AG09319 (cell line): ENCODE measurements at regions not wholly inside any gene's neighbourhood (a gene's known extent, or its start where the extent isn't known, plus 50 kb on each side); places are given as distances from the start of the nearest gene placed in this dataset.

ENCODE experiments used
- DNase-seq: peaks from one replicate; pipeline ENCODE4 v3.0.0-alpha.2; 2010; ENCODE audit warnings: low read depth; ENCODE audit errors: extremely low read depth
- CTCF ChIP-seq: IDR thresholded peaks from 2 replicates; pipeline ENCODE4 v1.5.1; 2011; ENCODE audit warnings: low read depth, mild to moderate bottlenecking, inconsistent platforms, low read length, moderate library complexity

DNA sequence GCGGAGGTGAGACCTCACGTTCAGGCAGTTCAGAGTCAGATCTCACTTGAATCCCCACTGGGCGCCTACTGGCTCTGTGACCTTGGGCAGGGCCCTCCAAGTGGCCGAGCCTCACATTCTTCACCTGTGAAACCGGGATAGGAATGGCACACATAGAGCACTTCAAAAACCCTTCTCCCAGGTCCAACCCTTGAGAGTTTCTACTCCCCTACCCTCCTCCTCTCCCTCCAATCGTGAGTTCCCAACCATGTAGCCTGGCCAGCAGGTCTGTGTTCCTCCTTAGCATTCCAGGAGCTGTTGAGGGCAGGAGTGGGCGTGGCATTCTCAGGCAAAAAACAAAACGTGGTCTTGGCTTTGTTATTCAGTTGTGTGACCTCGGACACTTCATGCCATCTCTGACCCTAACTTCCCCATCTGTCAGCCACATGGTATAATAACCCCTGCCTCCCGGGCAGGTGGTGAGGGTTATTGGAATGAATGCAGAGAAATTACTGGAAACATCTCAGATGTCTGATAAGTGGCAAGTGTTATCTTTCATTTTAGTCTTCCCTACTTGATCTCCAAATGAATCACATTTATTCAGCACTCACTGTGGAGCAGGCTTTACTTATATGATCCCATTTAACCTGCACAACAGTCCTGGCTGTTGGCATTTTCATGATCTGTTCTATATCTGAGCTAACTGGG is 112.8 kb upstream of the BOD1 start:
- no peak for DNase-seq
- no peak for TF ChIP-seq CTCF

GRCh38 chr5:173730632-173731298 is 114.3 kb upstream of the BOD1 start:
- DNase-seq: no peak
- no peak for TF ChIP-seq CTCF

DNA sequence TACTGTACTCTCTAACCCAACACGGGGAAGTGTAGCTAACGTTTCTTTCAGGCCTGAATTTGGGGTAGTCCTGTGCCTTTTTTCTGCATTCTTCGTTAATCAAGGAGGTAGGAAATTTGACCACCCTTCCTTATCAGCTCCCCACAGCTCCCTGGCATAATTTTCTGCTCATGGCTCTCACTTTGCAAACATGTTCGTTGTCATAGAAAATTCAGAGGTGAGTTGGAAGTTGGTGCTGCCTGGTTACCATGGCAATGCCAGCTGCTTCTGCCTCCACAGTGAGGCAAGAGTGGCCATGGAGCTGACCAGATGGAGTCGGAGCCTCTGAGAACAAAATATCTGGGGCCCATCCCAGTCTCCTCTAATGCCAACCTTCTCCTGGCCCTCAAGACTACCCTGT is 116.6 kb upstream of the BOD1 start:
- DNase-seq: no peak
- no peak for TF ChIP-seq CTCF

DNA sequence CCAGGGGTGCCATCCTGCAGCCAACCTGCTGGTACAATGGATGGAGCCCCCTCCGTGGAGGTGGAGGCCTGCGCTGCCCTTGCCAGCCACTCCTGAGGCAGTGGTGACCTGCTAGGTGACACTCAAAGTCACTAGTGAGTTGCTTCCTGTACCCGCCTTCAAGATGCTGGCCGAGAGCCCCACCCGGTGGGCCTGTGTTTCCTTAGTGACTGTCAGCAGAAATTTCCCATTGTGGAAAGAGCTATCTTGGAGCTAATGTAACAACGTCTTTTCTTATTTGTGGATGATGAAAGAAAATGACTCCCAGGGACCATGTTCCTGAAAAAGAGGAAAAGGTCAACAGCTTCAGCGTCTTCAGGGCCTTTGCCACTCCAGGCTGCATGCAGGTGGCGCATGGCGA is 117.0 kb upstream of the BOD1 start:
- TF ChIP-seq CTCF: no peak
- DNase-seq: no peak

- TF ChIP-seq CTCF: no peak
- DNase-seq: no peak
Measured at GRCh38 chr5:173733831-173734501, 117.5 kb upstream of the BOD1 start.

DNA sequence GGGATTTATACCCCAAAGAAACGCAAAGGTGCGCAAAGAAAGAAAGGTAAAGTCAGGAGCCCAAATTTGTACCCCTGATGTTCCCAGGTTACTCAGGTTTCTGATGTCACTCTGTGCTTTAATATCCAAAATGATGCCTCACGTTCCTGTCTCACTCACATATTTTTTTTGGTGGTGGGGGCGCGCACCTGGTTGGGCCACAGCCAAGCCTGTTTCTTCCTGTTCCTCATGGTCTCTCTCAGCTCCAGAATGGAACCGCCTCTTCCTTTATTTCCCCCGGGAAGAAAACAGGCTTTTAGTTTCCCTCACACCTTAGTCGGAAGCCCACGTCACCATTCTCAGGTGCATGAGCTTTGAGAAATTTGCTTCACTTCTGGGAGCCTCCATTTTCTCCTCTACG is 118.3 kb upstream of the BOD1 start:
- TF ChIP-seq CTCF: no peak

GRCh38 chr5:173735184-173735583 is 118.7 kb upstream of the BOD1 start:
- no peak for TF ChIP-seq CTCF

More for the DNA sequence above, 118.3 kb upstream of the BOD1 start:
- DNase-seq: no peak

More at GRCh38 chr5:173735184-173735583, 118.7 kb upstream of the BOD1 start:
- no peak for DNase-seq
